Left ventricle myocardium inferior (tissue), 1 donor: ENCODE measurements at regions not wholly inside any gene's neighbourhood (a gene's known extent, or its start where the extent isn't known, plus 50 kb on each side); places are given as distances from the start of the nearest gene placed in this dataset.

ENCODE experiments used
- DNase-seq: peaks from one replicate; pipeline ENCODE4 v3.0.0-alpha.2; 2020
- H3K27ac ChIP-seq: fragments of 200-600 bp; replicated peaks from 2 replicates; pipeline ENCODE4 v1.8.0; 2021
- H3K27me3 ChIP-seq: fragments of 200-600 bp; 2 replicates; pipeline ENCODE4 v1.8.0; 2021; ENCODE audit warnings: low read depth
- H3K36me3 ChIP-seq: fragments of 200-600 bp; 2 replicates; pipeline ENCODE4 v1.8.0; 2021
- H3K4me1 ChIP-seq: fragments of 200-600 bp; 2 replicates; pipeline ENCODE4 v1.8.0; 2021
- H3K4me3 ChIP-seq: fragments of 200-600 bp; 2 replicates; pipeline ENCODE4 v1.8.0; 2021; ENCODE audit warnings: mild to moderate bottlenecking, moderate library complexity
- H3K9me3 ChIP-seq: fragments of 200-600 bp; replicated peaks from 2 replicates; pipeline ENCODE4 v1.8.0; 2021
- CTCF ChIP-seq: fragments of 200-600 bp; IDR thresholded peaks from 2 replicates; pipeline ENCODE4 v1.8.0; 2021; ENCODE audit warnings: antibody characterized with exemption, mild to moderate bottlenecking, borderline replicate concordance
- intact Hi-C: fragments of 100-400 bp; cut with micrococcal nuclease; formaldehyde crosslinking; loops from one replicate; pipeline ENCODE4 v1.11.0; 2022
- donor health status: DM: no; HTN: yes; CAD: no; lungs with severe emphysema.

DNA sequence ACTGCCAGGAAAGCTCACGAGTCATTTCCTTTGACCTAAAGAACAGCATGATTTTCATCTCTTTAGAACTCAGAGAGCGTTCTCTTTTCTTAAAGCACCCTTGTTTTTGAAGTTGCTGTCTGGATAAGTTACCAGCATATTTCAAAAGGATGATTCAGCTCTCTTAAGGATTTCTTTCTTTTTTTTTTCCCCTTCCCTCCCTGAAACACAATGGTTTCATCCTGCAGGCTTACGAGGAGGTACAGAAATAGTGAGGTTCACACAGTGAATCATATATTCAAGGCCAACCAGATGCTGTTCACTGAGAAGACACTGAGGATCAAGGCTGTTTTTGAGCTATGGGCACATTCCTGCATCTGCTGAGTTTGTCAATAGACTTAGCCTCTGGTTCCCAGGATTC lies 257.2 kb downstream of the KIF4B start:
- Histone ChIP-seq H3K9me3 (no peaks in the 10 kb centered on the region), H3K4me3 (no peak overlapping the region), H3K27me3 (no peaks in the 10 kb centered on the region), H3K4me1 (no peaks in the 10 kb centered on the region), H3K36me3 (no peaks in the 10 kb centered on the region), H3K27ac (no peak overlapping the region)
- intact Hi-C loops = no loop called here
- no peak for DNase-seq
- TF ChIP-seq CTCF = no peak

DNA sequence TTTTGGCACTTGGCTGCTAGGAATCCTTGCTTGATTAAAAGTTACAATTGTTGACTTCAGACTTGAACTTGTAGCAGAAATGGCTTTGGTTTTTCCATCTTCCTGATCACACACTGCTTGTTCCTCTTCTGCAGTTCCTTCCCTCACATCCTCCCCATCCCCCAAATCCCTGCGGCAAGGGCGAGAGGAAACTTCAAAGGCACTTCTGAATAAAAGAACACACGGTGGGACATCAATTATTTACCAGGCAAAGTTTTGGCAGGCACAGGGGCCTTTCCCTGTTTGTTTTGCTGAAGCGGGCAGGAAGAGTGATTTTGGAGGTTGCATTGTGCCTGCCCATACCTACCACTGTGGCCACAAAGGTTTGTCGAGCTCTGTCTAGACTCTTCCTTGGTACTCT lies 260.9 kb downstream of the KIF4B start:
- H3K27me3 ChIP-seq = no peaks in the 10 kb centered on the region
- no peak overlapping the region for H3K4me3 ChIP-seq
- TF ChIP-seq CTCF = no peak
- no peak for DNase-seq
- intact Hi-C loops = no loop called here
- no peaks in the 10 kb centered on the region for H3K4me1 ChIP-seq
- H3K27ac ChIP-seq = no peak overlapping the region
- H3K36me3 ChIP-seq = no peaks in the 10 kb centered on the region
- no peaks in the 10 kb centered on the region for H3K9me3 ChIP-seq

GRCh38 chr5:155275222-155275621 lies 261.7 kb downstream of the KIF4B start:
- no peaks in the 10 kb centered on the region for H3K4me1 ChIP-seq
- intact Hi-C loops = no loop called here
- H3K27ac ChIP-seq = no peak overlapping the region
- H3K9me3 ChIP-seq = no peaks in the 10 kb centered on the region
- H3K27me3 ChIP-seq = no peaks in the 10 kb centered on the region
- no peak for TF ChIP-seq CTCF
- DNase-seq = no peak
- no peaks in the 10 kb centered on the region for H3K36me3 ChIP-seq
- H3K4me3 ChIP-seq = no peak overlapping the region

DNA sequence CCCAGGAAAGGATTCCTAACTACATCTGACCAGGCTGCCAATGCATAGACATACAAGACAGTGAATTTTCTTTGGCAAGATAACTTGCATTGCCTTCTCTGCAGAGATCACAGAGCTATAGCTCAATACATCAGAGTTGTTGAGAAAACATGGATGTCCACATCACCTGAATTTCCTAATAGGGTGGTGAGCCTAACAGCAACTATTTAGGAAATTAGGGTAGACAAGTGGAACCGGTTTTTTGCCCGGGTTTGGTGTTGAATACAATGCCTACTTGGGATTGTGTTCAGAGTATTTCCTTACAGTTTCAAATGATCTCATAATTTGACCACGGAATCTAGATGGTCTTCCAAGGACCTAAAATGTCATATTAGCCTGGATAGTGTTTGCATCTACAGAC lies 262.7 kb downstream of the KIF4B start:
- Histone ChIP-seq H3K36me3 (no peaks in the 10 kb centered on the region), H3K27ac (no peak overlapping the region), H3K9me3 (no peaks in the 10 kb centered on the region), H3K27me3 (no peaks in the 10 kb centered on the region), H3K4me1 (no peaks in the 10 kb centered on the region), H3K4me3 (no peak overlapping the region)
- no peak for TF ChIP-seq CTCF
- DNase-seq = no peak
- intact Hi-C loops = no loop called here

- Histone ChIP-seq H3K4me1 (no peaks in the 10 kb centered on the region), H3K4me3 (no peak overlapping the region), H3K36me3 (no peaks in the 10 kb centered on the region), H3K27ac (no peak overlapping the region), H3K9me3 (no peaks in the 10 kb centered on the region), H3K27me3 (no peaks in the 10 kb centered on the region)
- intact Hi-C loops = no loop called here
- DNase-seq = no peak
- TF ChIP-seq CTCF = no peak
Measured at GRCh38 chr5:155278532-155278931, 265.0 kb downstream of the KIF4B start.
